CD4-positive, alpha-beta T cell treated with Interferon alpha-2 for 1 hour (primary cell): ENCODE measurements at regions not wholly inside any gene's neighbourhood (a gene's known extent, or its start where the extent isn't known, plus 50 kb on each side); places are given as distances from the start of the nearest gene placed in this dataset.

Experiments
- DNase-seq, 2 donors: peaks; one replicate each; pipeline ENCODE4 v3.0.0-alpha.2; 2020 to 2022

GRCh38 chr4:1462009-1462767 is 55.9 kb upstream of the NKX1-1 start:
- DNase-seq = no peak

GRCh38 chr4:1460967-1461868 is 55.0 kb upstream of the NKX1-1 start:
- DNase-seq = no peak

GRCh38 chr4:1459722-1460511 is 53.7 kb upstream of the NKX1-1 start:
- DNase-seq = no peak

GRCh38 chr4:1459081-1459721 is 53.0 kb upstream of the NKX1-1 start:
- DNase-seq = no peak

- DNase-seq = no peak
Observed at GRCh38 chr4:1458581-1458980, 52.3 kb upstream of the NKX1-1 start.
